ENCODE measurements at regions not wholly inside any gene's neighbourhood (a gene's known extent, or its start where the extent isn't known, plus 50 kb on each side); places are given as distances from the start of the nearest gene placed in this dataset.

DNA sequence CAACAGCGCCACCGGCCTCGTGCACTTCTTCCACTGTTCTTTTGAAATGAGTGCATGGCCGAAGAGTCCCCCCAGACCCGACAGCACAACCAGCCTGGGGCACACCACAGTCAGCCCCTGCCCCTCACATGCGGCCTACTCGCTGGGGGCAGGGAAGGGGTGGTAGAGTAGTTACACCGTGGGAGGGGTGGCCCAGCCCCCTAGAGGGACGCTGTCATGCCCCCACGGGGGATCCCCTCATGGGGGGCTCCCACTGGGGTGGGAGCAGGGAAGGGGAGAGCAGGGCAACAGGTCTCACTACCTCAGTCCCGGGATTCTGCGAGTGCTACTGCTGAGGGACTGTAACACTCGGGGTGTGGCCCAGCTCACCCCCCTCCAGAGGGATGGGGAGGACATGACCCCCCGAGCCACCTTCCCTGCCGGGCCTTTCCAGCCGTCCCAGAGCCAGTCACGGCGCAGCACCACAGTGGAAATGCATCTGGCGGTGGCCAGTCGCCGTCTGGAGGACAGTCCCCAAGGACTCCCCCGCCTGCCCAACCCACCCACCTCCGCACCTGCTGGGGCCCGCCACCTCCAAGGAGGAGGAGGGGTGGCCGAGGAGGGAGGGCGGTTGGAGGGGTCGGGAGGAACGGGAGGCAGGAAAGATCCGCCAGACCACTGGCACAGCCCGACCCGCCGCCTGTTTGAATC, 84.6 kb upstream of the ZNF254 start:
- intact Hi-C loops (cut with DNase I; ENCODE audit: low total_unique reads): no loop called here
- no peaks in the 10 kb centered on the region for H3K4me1 ChIP-seq
- no peaks in the 10 kb centered on the region for H3K27me3 ChIP-seq
- H3K9me3 ChIP-seq: peaks cover 0 to 64% (median 0%) of the 10 kb centered on the region in 4 donors
- H3K36me3 ChIP-seq: no peaks in the 10 kb centered on the region
- H3K27ac ChIP-seq: no peak overlapping the region
- no peak for DNase-seq
- WGBS, 5 donors: 92 to 94% (median 92%) methylated on average over 27 to 32 of the region's 32 CpGs
- TF ChIP-seq CTCF (IDR thresholded peaks at IDR 0.05): no peak
- no peak for TF ChIP-seq EP300 (IDR thresholded peaks at IDR 0.05)
- no peak overlapping the region for H3K4me3 ChIP-seq

- Histone ChIP-seq H3K4me1 (no peaks in the 10 kb centered on the region), H3K4me3 (no peak overlapping the region), H3K27me3 (no peaks in the 10 kb centered on the region), H3K36me3 (no peaks in the 10 kb centered on the region), H3K9me3 (peaks cover 0 to 53% (median 0%) of the 10 kb centered on the region in 4 donors), H3K27ac (no peak overlapping the region)
- intact Hi-C loops (cut with DNase I; ENCODE audit: low total_unique reads): no loop called here
- no peak for TF ChIP-seq EP300 (IDR thresholded peaks at IDR 0.05)
- WGBS, 5 donors: 94 to 95% (median 95%) methylated on average over 15 to 19 of the region's 19 CpGs
- DNase-seq: no peak
Measured at GRCh38 chr19:24003537-24003936, 83.5 kb upstream of the ZNF254 start.

GRCh38 chr19:24004166-24004565, 82.8 kb upstream of the ZNF254 start:
- Histone ChIP-seq H3K27me3 (no peaks in the 10 kb centered on the region), H3K9me3 (peaks cover 0 to 51% (median 0%) of the 10 kb centered on the region in 4 donors), H3K36me3 (no peaks in the 10 kb centered on the region), H3K4me1 (no peaks in the 10 kb centered on the region), H3K4me3 (no peak overlapping the region), H3K27ac (no peak overlapping the region)
- TF ChIP-seq POLR2AphosphoS5 (IDR thresholded peaks at IDR 0.05): no peak
- no peak for TF ChIP-seq POLR2A (IDR thresholded peaks at IDR 0.05)
- no peak for TF ChIP-seq CTCF (IDR thresholded peaks at IDR 0.05)
- TF ChIP-seq EP300 (IDR thresholded peaks at IDR 0.05): no peak
- intact Hi-C loops (cut with DNase I; ENCODE audit: low total_unique reads): no loop called here
- DNase-seq: no peak
- WGBS, 5 donors: 68 to 78% (median 70%) methylated on average over 4 to 6 of the region's 6 CpGs

DNA sequence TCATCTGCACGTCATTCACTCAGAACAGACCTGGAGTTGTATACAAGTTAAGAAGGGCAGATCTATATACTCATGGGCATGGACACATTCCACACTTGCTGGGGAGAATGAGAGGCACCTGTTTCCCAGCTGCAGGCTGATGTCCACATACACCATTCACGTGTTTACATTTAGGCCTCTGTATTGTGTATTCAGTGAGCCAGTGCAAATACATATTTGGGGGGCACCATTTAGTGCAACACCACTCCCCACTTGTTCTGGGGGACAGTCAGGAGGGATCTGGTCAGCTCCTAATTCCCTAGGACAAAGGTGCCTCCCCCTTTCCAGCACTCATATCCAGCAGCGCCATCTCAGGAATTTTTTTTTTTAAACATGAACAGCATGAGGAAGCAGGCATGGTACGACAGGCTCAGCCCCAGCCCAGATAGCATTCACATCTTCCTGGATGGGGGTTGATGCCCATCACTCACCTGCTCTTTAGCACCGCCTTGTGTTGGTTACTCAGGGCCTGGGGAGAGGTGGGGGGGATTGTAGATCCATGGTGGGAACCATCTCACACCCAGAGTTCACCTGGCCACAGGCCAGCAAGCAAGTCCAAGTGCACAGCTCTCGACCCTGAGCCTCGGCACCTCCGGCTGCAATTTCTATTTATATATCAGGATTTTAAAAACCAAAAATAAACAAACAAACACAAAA, 56.9 kb upstream of the ZNF254 start:
- peak in 1 of 2 donors; percentile 61 for DNase-seq
- WGBS, 5 donors: 51 to 70% (median 56%) methylated on average over 8 of the region's 8 CpGs
- Histone ChIP-seq H3K9me3 (no peaks in the 10 kb centered on the region), H3K4me1 (peaks cover 5 to 16% (median 13%) of the 10 kb centered on the region in 4 donors), H3K27ac (no peak overlapping the region), H3K4me3 (no peak overlapping the region), H3K36me3 (no peaks in the 10 kb centered on the region), H3K27me3 (no peaks in the 10 kb centered on the region)
- TF ChIP-seq CTCF (IDR thresholded peaks at IDR 0.05) (no peak), EP300 (IDR thresholded peaks at IDR 0.05) (no peak), POLR2AphosphoS5 (IDR thresholded peaks at IDR 0.05) (no peak), POLR2A (IDR thresholded peaks at IDR 0.05) (no peak)
- intact Hi-C loops (cut with DNase I; ENCODE audit: low total_unique reads): no loop called here

DNA sequence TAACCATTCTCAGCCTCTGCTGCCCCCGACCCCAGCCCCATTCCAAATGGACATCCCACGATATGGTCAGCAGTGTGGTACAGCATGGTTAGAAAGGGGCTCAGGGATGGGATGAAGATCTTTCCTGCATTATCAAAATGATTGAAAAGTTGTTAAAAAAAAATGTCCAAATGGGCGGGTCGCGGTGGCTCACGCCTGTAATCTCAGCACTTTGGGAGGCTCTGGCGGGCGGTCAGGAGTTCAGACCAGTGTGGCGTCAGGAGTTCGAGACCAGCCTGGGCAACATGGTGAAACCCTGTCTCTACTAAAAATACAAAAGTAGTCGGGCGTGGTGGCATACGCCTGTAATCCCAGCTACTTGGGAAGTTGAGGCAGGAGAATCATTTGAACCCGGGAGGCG, 54.3 kb upstream of the ZNF254 start:
- DNase-seq: no peak
- WGBS, 5 donors: 72 to 80% (median 74%) methylated on average over 15 of the region's 15 CpGs

More for the DNA sequence above, 54.3 kb upstream of the ZNF254 start:
- intact Hi-C loops (cut with DNase I; ENCODE audit: low total_unique reads): no loop called here
- peak overlapping the region; percentile 48 to 98 (median 92) for H3K27ac ChIP-seq
- peaks cover 14 to 41% (median 35%) of the 10 kb centered on the region in 4 donors for H3K4me1 ChIP-seq
- H3K9me3 ChIP-seq: no peaks in the 10 kb centered on the region
- H3K4me3 ChIP-seq: peak overlapping the region; percentile 52 to 80 (median 73)
- peaks cover 0 to 18% (median 14%) of the 10 kb centered on the region in 4 donors for H3K36me3 ChIP-seq
- H3K27me3 ChIP-seq: no peaks in the 10 kb centered on the region
- no peak for TF ChIP-seq CTCF (IDR thresholded peaks at IDR 0.05)
- TF ChIP-seq POLR2A (IDR thresholded peaks at IDR 0.05): no peak
- no peak for TF ChIP-seq EP300 (IDR thresholded peaks at IDR 0.05)
- TF ChIP-seq POLR2AphosphoS5 (IDR thresholded peaks at IDR 0.05): no peak

Measured in stomach (tissue), 8 donors.